ENCODE measurements at regions not wholly inside any gene's neighbourhood (a gene's known extent, or its start where the extent isn't known, plus 50 kb on each side); places are given as distances from the start of the nearest gene placed in this dataset.
"Not testable (repeated sequence)": the region's sequence is repeated elsewhere in the genome, so short reads cannot be mapped to it uniquely, and the experiment has no call there.

DNA sequence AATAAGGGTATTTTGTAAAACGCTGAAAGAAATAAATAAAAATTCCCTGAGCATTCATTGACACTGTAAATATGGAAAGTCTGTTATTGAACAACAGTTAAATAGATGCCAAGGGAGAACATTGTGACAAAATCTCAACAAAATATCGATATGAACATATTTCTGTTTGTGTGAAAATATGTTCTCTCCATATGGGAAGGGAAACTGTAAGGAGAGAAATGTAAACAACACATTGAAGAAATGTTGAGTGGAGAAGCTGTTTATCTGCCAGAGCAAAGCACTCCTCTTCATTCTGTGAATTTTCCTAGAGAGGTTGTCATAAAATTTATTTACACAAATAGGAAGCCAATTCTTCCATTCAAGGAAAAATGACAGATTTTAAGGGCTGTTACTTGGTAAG lies 57.1 kb upstream of the EOMES start:
- no peak for DNase-seq (ENCODE audit: insufficient read length, low spot score)
- no peak for FAIRE-seq

DNA sequence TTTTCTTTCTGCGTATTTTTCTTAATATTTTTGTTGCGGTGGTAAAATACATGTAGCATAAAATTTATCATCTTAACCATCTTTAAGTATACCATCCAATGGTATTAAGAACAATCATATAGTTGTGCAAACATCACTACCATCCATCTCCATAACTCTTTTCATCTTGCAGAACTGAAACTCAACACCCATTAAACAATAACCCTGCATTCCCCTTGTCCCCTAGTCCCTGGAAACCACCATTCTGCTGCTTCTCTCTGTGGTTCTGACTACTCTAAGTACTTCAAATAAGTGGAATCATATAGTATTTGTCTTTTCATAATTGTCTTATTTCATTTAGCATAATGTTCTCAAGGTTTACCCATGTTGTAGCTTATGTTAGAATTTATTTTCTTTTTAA lies 67.3 kb upstream of the EOMES start:
- DNase-seq (ENCODE audit: insufficient read length, low spot score) (no peak), FAIRE-seq (no peak)

DNA sequence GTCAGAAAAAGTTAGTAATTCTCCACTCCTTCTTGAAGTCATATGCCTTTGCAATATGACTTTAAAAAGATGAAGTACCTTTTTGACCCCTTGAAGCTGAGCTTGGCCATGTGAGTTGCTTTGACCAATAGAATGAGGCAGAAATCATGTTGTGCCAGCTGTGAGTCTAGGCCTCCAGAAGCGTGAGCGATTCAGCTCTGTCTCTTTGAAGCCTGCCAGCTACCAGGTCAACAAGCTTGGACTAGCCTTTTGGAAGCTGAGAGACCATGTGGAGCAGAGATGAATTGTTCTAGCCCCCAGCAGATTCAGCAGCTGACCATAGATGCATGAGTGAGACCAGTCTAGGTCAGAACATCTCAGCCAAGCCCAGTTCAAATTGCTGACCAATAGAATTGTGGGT lies 69.8 kb upstream of the EOMES start:
- FAIRE-seq, result no peak
- no peak for DNase-seq (ENCODE audit: insufficient read length, low spot score)

DNA sequence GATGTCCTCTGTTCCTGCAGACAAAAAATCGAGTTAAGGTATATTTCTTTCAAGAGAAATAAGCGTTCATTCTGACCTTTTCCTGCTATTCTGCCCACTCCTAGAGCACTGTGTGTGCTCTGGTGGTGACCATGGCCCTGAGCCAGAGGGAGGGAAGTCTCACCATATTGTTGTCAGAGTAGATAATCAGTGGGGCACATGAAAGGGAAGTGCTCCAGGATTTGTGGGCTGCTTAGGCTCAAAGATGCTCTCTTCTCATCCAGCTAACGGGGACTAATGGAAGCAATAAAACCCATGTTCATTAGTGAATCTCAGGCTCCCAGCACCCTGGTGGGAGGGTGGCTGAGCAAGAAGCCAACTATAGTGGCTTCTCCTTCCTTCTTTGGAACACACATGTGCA lies 70.7 kb upstream of the EOMES start:
- DNase-seq (ENCODE audit: insufficient read length, low spot score), result no peak

DNA sequence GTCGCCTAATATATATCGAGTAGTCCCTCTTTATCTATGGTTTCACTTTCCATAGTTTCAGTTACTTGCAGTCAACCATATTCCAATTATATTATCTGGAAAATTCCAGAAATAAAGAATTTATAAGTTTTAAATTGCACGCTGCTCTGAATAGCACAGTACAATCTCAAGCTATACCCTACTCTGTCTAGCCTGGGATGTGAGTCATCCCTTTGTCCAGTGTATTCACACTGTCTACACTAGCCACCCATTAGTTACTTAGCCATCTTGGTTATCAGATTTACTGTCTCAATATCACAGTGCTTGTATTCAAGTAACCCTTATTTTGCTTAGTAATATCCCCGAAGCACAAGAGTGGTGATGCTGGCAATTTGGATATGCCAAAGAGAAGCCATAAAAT lies 72.1 kb upstream of the EOMES start:
- no peak for FAIRE-seq

More for the DNA sequence above, 70.7 kb upstream of the EOMES start:
- FAIRE-seq, result no peak

DNA sequence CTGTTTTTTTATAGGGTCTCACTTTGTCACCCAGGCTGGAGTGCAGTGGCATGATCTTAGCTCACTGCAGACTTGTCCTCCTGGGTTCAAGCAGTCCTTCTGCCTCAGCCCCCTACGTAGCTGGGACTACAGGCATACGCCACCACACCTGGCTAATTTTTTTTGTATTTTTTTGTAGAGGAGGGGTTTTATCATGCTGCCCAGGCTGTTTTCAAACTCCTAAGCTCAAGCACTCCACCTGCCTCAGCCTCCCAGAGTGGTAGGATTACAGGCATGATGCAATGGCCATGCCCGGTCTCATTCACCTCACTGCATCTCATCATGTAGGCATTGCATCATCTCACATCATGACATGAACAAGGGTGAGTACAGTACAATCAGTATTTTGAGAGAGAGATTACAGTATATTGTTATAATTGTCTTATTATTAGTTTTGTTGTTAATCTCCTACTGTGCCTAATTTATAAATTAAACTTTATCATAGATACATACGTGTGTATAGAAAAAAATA lies 74.3 kb upstream of the EOMES start:
- DNase-seq (ENCODE audit: insufficient read length, low spot score), result no peak
- no peak for FAIRE-seq

More for the DNA sequence above, 72.1 kb upstream of the EOMES start:
- no peak for DNase-seq (ENCODE audit: insufficient read length, low spot score)

DNA sequence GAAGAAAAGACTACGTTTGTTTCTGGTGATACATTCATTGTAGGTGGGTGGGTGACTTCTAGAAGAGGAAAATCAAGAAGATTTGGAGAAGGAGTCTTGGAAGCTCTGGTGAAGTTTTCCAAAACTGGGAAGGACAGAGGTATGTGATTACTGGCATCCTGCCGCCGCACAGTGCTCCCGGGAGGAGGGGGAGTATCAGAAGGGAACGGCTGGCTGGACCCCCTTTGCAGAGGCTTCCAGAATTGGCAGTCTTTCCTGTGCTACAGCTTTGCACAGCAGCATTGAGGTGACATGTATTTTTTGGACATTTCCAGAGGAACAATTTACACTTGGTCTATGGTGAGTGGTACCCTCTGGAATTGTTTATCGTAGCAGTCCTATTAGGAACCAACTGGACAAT lies 75.7 kb upstream of the EOMES start:
- no peak for FAIRE-seq
- DNase-seq (ENCODE audit: insufficient read length, low spot score), result no peak

DNA sequence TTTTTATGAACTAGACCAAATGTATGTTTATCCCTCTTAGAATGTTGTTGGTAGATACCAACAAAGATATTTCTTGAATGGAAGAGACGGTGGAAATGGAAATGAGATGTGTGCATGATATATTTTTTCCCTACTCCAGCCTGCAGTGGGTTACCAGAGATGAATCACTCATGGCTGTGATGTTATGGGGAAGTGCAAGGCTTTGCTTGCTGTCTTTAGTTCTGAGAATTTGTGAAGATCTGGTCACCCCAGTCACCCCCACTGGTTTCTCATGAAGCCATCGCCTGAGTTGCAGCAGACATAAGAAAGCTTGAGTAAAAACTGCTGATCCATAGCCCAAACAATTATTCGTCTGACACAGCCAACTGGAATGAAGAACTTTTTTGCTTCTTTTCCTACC lies 78.1 kb upstream of the EOMES start:
- no peak for FAIRE-seq
- DNase-seq (ENCODE audit: insufficient read length, low spot score), result no peak

DNA sequence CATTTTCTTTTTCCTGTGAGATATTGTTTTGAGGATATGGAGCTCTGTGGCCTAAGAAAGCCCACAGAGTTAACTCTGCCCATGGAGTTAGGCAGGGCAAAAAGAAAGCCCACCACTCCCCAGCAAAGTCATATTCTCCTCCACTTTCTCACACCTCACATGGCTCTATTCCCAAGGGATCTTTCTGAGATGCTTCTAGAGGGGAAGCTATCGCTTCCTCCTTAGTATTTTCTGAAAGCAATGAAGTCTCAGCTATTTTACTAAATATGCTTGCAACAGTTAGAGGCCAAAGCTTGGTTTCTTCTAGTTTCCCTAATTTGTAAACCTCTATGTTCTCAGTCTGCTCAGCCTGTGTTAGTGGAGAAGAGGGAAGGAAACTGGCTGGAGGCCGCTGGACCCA lies 80.3 kb upstream of the EOMES start:
- DNase-seq (ENCODE audit: insufficient read length, low spot score), result no peak
- no peak for FAIRE-seq

DNA sequence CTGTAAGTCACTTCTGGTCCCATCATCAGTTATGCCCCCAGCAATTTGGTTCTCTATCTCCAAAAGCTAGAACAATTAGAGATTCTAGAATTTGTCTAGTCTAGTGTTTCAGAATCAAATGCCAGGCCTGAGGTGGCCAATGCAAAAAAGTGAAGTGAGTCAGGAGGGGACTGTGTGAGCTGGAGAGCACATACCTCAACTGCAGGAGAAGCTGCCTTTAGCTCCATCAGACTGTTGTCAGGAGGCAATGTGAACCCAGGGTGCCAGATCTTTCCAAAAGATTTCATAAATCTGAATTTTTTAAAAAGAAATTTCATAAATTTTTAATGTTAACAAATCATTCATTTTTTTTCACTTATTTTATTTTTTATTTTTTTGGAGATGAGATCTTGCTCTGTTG lies 80.7 kb upstream of the EOMES start:
- DNase-seq (ENCODE audit: insufficient read length, low spot score) (no peak), FAIRE-seq (no peak)

DNA sequence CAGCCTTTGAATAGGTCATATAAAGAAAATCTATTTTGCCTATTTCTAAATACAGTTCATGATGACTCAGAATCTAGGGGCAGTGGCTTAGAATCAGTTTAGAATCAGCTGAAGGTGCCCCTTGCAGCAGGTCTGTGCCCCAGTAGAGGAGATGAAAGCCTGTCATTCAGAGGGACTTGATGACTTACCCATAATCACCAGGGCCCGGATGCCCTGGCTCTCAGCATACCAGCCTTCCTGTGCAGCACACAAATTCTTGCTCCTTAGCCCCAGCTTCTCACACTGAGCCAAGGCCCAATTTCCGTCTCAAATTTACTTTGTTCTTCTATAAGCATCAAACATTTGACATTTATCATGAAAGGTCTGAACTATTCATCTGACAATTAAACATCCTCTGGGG lies 83.2 kb upstream of the EOMES start:
- FAIRE-seq, result no peak
- DNase-seq (ENCODE audit: insufficient read length, low spot score), result no peak

DNA sequence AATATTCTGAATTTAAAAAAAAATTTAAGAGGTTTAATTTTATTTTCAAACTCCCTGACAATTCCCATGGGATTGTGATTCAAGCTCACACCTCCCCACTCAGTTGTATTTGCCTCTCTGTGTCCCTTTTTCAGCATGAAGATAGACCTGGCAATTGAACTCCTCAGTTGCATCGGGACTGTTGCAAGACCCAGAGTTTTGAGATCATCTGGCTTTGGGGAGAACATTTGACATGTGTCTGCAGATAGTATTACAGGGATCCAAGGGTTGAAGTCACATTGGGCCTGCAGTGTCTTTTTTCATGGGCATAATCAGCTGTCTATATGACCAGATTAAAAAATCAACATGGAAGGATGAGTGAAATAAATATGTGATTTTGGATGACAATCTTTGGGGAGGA lies 91.1 kb upstream of the EOMES start:
- DNase-seq (ENCODE audit: insufficient read length, low spot score) (no peak), FAIRE-seq (no peak)

DNA sequence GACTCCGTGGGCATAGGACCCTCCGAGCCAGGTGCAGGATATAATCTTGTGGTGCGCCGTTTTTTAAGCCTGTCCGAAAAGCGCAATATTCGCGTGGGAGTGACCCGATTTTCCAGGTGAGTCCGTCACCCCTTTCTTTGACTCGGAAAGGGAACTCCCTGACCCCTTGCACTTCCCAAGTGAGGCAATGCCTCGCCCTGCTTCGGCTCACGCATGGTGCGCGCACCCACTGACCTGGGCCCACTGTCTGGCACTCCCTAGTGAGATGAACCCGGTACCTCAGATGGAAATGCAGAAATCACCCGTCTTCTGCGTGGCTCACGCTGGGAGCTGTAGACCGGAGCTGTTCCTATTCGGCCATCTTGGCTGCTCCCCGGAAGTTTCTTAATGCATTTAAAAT lies 99.5 kb upstream of the EOMES start:
- not testable (repeated sequence) for FAIRE-seq; DNase-seq (ENCODE audit: insufficient read length, low spot score)

DNA sequence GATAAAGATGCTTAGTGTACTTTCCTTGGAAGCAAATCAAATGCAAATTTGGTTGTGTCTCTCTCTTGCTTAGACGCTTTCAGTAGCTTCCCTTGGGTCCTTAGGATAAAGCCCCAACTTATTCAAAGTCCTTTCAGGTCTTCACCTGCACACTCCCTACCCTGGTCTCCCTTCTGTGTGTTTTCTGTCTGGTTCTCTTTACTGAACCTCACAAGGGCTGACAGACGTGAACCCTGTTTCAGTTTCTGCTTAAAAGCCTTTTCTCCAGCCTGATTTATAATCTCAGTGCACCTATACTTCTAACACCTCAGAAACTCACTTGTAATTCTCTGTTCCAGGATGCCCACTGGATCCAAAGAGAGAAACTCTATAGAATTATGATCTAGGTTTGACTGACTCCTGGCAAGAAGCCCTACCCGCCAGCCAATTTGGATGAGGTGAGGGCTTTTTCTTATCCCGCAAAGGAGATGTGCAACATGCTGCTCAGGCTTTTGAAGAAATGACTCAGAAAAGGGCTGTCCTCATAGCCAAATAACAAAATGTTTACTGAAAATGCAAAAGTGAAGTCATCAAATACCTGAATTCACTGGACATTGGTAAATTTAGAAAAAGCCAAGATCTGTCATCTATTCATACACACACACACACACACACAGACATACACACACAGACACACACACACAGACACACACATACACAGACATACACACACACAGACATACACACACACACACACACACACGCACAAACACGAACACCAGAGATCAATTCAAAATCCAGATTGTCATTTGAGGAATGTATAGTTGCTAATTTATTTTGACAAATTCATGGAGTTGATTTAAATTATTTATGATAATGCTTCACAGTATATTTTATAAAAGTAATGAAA lies 102.4 kb upstream of the EOMES start:
- DNase-seq (ENCODE audit: insufficient read length, low spot score), result no peak
- no peak for FAIRE-seq

DNA sequence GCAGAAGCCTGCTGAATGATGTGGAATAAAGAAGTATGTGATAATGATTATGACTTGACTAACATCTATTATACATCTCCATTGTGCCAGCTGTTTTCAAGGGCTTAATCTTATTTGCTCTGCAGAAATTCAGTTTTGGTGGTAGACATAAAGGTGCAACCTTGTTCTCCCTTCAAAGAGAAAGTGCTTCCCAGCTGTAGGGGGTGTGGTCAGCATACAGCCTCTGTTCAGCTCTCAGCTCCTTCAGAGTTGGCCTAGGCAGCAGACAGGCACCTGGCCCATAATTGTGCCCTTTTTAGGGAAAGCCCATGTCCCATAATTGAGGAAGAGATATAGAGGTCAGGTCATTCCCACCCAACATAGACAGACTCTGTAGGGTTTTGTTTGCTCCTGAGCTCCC lies 104.3 kb upstream of the EOMES start:
- FAIRE-seq, result no peak
- DNase-seq (ENCODE audit: insufficient read length, low spot score), result no peak

DNA sequence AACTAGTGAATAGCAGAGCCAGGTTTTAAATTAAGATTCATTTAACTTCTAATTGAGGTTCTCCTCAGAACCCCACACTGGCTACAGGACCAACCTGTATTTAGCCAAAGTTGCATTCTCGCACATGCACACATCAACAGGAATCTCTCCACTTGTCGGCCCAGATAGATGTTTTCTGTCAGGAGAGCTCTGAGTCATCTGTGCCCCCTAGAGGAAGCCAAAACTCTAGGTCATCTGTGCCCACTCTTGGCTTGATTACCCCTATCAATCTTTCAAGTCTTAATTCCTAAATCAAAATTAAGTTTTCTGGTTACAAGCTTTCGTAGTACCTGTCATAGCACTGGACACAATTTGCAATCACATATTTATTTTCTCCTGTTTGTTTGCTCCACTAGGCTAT lies 104.9 kb upstream of the EOMES start:
- FAIRE-seq (no peak), DNase-seq (ENCODE audit: insufficient read length, low spot score) (no peak)

DNA sequence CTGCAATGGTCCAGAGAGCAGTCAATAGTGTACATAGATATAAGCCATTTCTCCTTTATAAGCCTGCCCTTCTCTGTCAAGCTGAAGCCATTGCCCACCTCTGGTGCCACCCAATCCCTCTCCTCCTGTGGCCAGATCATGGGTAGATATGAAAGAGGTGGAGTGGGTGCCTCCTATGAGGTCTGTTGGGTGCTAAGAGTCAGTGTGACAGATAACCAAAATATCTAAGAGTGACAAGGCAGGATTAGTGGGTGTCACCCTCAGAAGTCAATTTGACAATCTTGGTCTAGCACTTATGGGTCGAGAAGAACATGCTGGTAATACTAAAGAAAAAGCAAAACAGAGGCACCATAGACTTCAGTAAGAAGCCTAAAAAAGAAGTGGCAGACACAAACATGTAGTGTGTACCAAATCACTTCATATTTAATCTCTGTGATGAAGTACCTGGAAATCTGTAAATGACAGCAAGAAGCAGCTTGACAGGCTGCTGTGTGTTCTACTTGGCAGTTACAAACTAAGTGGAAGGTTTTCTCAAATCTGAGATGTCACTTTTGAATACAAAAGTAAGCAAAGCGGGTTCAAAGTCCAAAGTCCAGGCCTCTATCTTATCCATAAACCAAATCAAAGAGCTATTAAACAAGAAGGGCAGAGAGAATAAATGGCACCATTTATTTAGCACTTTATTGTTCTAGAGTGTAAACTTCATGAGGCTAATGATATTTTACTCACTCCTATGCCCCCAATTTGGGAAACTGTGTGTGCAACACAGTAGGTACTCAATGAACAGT lies 118.9 kb upstream of the EOMES start:
- FAIRE-seq (no peak), DNase-seq (ENCODE audit: insufficient read length, low spot score) (no peak)

DNA sequence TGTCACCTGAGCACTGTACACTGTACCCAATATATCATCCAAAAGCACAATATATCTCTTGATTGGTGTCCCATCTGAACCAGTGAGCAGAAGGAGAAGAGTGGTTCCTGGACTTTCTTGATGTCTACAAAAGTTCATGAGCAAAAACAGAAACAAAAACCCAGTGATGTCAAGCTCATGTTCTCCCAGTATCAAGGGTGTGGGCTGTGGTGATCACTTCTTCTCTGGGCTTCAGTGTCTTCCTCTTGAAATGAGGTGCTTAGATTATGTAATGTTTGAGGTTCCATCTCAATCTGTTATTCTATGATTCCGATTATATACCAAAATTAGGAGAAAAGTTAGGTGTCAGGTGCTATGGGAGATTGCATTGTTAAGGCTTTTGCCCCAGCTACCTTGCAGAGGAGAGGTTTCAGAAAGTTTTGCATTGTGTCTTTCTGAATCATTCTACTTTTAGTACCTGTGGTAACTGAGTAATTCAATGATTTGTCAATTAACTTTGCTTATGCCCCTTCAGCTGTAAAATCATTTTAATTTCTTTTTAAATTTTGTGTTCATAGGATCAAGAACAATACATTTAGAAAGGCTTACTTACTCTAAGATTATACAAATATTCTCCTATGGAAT lies 122.0 kb upstream of the EOMES start:
- FAIRE-seq (no peak), DNase-seq (ENCODE audit: insufficient read length, low spot score) (no peak)

DNA sequence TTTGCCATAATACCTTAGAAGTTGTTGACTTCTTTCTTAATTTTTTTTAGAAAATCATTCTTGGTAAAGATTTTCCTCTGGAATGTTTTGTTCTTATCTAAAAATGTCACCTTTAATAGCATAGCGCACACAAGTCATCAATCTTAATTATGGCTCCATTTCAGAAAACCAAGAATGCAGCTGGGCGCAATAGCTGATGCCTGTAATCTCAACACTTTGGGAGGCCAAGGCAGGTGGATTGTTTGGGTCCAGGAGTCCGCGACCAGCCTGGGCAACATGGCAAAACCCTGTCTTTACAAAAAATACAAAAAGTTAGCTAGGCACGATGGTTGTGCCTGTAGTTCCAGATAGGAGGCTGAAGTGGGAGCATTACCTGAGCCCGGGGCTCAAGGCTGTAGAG lies 125.6 kb upstream of the EOMES start:
- DNase-seq (ENCODE audit: insufficient read length, low spot score) (no peak), FAIRE-seq (no peak)

DNA sequence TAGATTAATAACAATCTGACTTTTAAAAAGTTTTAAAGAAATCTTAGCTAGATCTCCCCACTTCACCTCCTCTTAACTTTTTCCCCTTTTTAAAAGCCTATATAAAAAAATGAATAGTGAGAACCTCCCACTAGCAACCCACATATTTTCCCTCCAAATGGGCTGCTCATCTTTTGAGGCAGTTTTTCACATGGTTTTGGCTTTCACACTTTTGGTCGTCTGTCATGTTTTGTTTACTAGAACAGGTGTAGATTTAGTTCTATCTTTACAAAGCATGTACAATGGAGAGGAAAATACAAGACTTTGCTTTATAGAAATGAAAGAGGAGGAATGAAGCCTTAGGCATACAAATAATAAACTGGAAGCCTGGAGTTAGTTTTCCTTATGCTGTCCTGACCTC lies 126.7 kb upstream of the EOMES start:
- FAIRE-seq, result no peak
- no peak for DNase-seq (ENCODE audit: insufficient read length, low spot score)

DNA sequence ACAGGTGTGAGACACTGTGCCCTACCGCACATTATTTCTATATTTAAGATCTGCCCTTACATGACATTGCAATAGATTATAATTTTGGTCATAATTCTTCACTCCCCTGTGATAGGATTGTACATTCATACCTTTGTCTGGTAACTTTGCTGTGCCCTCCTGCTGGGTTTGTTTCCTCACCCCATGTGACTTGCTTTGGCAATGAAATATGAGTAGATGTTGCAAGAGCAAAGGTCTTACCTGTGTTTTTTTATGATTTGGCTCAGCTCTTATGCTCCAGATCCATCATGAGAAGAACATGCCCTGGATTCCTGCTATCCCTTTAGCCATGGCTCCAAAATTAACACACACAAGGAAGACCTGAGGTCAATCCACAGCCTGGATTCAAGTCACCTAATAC lies 137.7 kb upstream of the EOMES start:
- DNase-seq (ENCODE audit: insufficient read length, low spot score) (no peak), FAIRE-seq (no peak)
